IPS-20b (cell line): ENCODE measurements at regions not wholly inside any gene's neighbourhood (a gene's known extent, or its start where the extent isn't known, plus 50 kb on each side); places are given as distances from the start of the nearest gene placed in this dataset.

ENCODE experiments used
- H3K27ac ChIP-seq: one replicate; pipeline ENCODE4 v1.5.1; 2013; ENCODE audit warnings: low read length
- H3K27me3 ChIP-seq: 2 replicates; pipeline ENCODE4 v1.6.1; 2013; ENCODE audit warnings: mild to moderate bottlenecking, low read length, inconsistent platforms; ENCODE audit not compliant: insufficient read depth
- H3K36me3 ChIP-seq: 2 replicates; pipeline ENCODE4 v1.6.1; 2013; ENCODE audit warnings: low read depth, mild to moderate bottlenecking, inconsistent platforms, low read length, moderate library complexity; ENCODE audit not compliant: insufficient read depth
- H3K4me1 ChIP-seq: 2 replicates; pipeline ENCODE4 v1.6.1; 2013; ENCODE audit warnings: mild to moderate bottlenecking, control low read depth, inconsistent platforms, low read length, moderate library complexity; ENCODE audit not compliant: insufficient read depth
- H3K4me3 ChIP-seq: 2 replicates; pipeline ENCODE4 v1.5.1; 2013; ENCODE audit warnings: mild to moderate bottlenecking, low read length, inconsistent platforms
- H3K9ac ChIP-seq: 2 replicates; pipeline ENCODE4 v1.6.1; 2013; ENCODE audit warnings: low read depth, mild to moderate bottlenecking, inconsistent platforms, low read length, moderate library complexity
- H3K9me3 ChIP-seq: 2 replicates; pipeline ENCODE4 v1.6.1; 2013; ENCODE audit warnings: mild to moderate bottlenecking, low read depth, low read length, inconsistent platforms; ENCODE audit not compliant: insufficient read depth

DNA sequence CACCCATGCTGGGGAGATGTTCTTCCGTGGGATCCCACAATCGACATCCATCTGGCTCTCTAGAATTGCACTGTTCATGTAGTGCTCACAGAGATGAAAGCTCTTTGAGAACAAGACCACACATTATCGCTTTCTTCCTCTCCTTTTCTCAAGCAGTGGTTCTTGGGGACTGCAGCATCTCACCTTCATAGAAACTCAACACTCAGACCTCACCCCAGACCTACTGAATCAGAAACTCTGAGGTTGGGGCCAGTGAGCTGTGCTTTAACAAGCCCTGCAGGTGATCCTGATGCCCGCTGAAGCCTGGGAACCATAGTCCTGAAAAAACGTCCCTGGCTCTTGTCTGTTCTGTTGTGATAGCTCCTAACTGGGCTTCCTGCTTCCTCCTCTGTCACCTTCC is 251.3 kb upstream of the FGGY start:
- Histone ChIP-seq H3K27ac (no peak overlapping the region), H3K27me3 (no peaks in the 10 kb centered on the region), H3K9me3 (no peaks in the 10 kb centered on the region), H3K4me1 (no peaks in the 10 kb centered on the region; the same call in 1 of the 2 replicates), H3K36me3 (no peaks in the 10 kb centered on the region), H3K4me3 (no peak overlapping the region), H3K9ac (no peak overlapping the region)

DNA sequence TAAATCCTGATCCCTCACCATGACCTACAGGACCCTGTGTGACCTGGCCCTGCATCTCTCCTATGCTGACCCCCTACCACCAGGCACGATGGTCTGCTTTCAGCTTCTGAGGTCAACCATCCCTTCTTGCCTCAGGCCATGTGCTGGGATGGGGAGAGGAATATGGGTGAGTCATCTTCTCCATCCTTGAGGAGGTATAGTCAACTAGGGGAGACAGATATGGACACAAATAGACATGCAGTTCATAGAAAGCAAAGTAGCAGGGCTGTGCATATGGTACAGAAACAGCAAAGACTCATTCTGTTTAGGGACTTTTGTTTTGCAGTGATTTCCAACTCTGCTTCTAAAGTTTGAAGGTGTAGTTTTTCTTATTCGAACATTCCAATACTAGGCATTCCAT is 250.8 kb upstream of the FGGY start:
- Histone ChIP-seq H3K9ac (no peak overlapping the region), H3K9me3 (no peaks in the 10 kb centered on the region), H3K36me3 (no peaks in the 10 kb centered on the region), H3K4me1 (no peaks in the 10 kb centered on the region; the same call in 1 of the 2 replicates), H3K27ac (no peak overlapping the region), H3K27me3 (no peaks in the 10 kb centered on the region), H3K4me3 (no peak overlapping the region)

DNA sequence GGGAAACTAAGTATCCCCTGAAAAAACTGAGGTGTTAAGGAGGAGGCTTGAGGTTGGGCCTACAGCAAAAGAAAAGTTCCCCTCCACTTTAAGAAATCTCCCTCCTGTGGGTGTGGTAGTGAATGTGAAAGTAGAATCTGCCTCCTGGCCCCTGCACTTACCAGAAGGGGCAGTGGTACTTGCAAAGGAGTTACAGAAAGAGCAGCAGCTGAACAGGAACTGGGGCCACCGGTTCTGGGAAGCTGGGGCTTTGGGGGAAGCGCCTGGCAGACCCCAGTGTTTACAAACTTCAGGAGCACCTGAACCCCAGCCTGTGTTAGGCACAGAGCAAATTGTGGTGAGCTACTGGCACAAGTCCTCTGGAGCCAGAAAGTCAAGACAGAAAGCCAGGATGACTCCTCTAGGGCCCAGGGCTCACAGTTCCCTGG is 250.2 kb upstream of the FGGY start:
- Histone ChIP-seq H3K9ac (no peak overlapping the region), H3K27ac (no peak overlapping the region), H3K27me3 (no peaks in the 10 kb centered on the region), H3K4me3 (no peak overlapping the region), H3K36me3 (no peaks in the 10 kb centered on the region), H3K9me3 (no peaks in the 10 kb centered on the region), H3K4me1 (no peaks in the 10 kb centered on the region; the same call in 1 of the 2 replicates)

DNA sequence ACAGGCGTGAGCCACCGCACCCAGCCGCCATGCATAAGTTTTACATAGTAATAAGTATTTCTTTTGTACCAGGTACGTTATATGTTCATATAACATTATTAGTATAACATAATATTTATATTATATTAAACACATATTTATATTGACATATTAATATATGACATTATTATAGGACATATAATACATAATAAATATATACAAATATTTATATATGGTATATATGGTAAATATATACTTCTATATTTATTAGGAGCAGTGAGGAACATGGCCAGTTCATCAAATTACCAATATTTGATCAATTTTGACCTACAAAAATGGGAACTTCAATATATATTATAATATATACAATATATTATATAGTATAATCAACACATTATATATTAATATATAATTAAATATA is 245.9 kb upstream of the FGGY start:
- Histone ChIP-seq H3K27ac (no peak overlapping the region), H3K36me3 (no peaks in the 10 kb centered on the region), H3K9ac (no peak overlapping the region), H3K27me3 (no peaks in the 10 kb centered on the region), H3K4me3 (no peak overlapping the region), H3K4me1 (no peaks in the 10 kb centered on the region; the same call in 1 of the 2 replicates), H3K9me3 (no peaks in the 10 kb centered on the region)

DNA sequence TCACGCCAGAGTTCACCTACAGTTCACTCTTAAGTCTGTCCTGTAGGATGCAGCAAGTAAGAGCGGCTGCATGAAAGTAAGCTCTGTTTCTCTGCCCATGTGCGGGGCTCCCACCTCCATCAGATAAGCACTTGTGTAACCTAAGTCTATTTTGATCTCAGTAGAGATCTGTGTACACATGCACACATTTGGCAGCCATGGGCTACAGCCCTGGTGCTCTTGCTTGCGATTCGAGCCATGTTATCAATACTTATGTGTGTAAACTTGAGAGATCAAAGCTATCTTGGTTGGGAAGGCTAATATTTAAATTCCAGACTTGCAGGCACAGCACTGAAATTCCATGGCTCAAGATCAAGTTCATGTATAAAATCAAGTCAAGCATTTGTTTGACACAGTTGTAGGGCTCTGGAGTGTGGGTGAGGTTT is 244.7 kb upstream of the FGGY start:
- Histone ChIP-seq H3K4me3 (no peak overlapping the region), H3K9ac (no peak overlapping the region), H3K4me1 (peaks cover 5% of the 10 kb centered on the region; the same call in 1 of the 2 replicates), H3K27ac (no peak overlapping the region), H3K9me3 (no peaks in the 10 kb centered on the region), H3K27me3 (no peaks in the 10 kb centered on the region), H3K36me3 (no peaks in the 10 kb centered on the region)

DNA sequence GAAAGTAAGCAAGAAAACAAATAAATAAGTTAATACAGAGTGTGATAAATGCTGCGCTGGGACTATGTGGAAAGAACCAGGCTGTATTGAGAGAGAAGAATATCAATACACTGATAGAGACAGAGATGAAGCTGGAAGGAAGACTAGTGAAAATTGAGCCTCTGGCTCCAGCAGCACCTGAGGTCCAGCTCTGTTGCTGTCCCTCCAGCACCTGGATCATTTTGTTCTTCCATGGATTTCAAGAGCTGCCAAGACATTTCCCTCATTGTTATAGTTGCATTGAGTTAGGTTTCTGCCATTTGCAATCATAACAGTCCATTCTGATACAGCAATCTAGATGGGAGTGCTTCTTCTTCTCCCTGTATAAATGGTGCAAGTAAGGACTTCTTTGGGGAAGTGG is 242.7 kb upstream of the FGGY start:
- Histone ChIP-seq H3K9ac (no peak overlapping the region), H3K4me3 (no peak overlapping the region), H3K27me3 (no peaks in the 10 kb centered on the region), H3K27ac (no peak overlapping the region), H3K4me1 (peaks cover 16% of the 10 kb centered on the region), H3K36me3 (no peaks in the 10 kb centered on the region), H3K9me3 (no peaks in the 10 kb centered on the region)

DNA sequence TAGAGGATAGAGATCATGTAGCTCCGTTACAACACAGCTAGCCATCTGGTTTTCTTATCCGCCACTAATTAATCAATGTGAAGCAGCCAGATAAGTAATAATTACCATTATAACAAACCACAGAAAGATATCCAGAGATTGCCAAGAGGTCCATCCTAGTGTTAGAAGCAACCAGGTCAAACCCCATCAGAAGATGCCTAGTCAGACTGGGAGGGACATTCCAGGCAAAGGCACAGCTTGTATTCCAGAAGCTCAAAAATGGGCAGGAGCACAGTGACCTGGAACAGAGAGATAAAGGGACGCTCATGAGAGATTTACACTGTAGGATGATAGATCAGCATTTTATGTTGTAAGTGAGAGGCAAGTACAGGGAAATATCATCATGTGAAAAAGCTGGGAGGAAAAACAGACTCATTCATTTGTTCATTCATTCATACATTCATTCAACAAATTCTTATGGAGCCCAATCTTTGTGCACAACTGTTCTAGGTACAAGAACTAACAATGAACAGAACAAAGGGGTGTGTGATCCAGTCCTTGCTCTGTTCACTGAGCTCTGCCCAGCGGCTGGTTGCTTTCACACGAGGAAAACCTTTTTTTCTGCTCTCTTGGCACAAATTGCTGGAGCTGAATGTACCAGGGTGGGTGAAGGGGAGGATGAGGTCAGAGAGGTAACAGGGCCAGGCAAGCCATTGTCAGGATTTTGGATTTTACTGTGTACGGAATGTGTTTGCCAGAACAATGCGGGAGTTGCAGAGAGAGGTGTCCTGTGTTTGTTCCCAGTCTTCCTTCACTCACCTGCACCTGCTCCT is 240.8 kb upstream of the FGGY start:
- no peak overlapping the region for H3K4me3 ChIP-seq
- peaks cover 16% of the 10 kb centered on the region for H3K4me1 ChIP-seq
- H3K27me3 ChIP-seq = no peaks in the 10 kb centered on the region
- no peak overlapping the region for H3K9ac ChIP-seq
- no peak overlapping the region for H3K27ac ChIP-seq
- H3K36me3 ChIP-seq = no peaks in the 10 kb centered on the region
- H3K9me3 ChIP-seq = no peaks in the 10 kb centered on the region

DNA sequence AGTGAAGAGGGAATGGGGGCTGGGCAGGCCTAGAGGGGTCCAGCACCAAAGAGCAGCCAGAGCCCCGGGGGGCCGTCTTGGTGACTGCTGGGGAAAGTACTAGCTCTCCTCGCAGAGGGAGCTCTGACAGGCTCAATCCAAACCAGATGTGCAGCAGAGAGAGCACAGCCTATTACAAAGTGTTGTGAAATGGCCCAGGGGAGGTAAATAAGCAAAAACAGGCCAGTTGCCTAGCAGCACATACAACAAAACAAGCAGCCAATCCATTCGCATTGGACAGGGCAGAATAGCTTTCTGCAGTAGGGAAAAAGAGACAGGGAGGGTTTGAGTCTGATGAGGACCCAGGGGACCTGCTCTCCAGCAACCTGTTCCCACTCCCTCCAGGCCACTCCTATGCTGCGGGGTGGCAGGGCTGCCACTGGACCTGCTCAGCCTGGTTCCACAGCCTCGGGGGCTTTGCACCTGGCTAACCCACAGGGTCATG is 239.6 kb upstream of the FGGY start:
- Histone ChIP-seq H3K27me3 (no peaks in the 10 kb centered on the region), H3K9ac (no peak overlapping the region), H3K4me3 (no peak overlapping the region), H3K4me1 (peaks cover 18% of the 10 kb centered on the region), H3K36me3 (no peaks in the 10 kb centered on the region), H3K27ac (no peak overlapping the region), H3K9me3 (no peaks in the 10 kb centered on the region)

DNA sequence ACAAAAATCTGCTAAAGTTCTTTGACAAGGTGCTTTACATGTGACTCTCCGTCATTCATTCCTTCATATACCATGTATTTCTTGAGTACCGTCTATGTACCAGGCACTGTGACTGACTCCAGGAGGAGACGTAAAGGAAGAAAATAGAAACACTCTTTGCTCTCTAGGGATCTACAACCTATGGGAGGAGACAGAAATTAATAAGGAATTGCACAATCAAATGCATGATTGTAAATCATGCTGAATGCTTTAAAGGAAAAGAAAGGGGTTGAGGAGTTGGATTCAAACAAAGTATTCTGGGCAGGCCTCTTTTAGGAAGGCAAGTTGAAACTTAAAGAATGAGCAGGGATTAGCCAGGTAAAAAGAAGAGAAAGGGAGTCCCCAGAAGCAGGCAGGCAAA is 239.1 kb upstream of the FGGY start:
- Histone ChIP-seq H3K36me3 (no peaks in the 10 kb centered on the region), H3K4me3 (no peak overlapping the region), H3K9me3 (no peaks in the 10 kb centered on the region), H3K9ac (peak overlapping the region; percentile 25; the same call in 1 of the 2 replicates), H3K4me1 (peaks cover 23% of the 10 kb centered on the region), H3K27ac (no peak overlapping the region), H3K27me3 (no peaks in the 10 kb centered on the region)

DNA sequence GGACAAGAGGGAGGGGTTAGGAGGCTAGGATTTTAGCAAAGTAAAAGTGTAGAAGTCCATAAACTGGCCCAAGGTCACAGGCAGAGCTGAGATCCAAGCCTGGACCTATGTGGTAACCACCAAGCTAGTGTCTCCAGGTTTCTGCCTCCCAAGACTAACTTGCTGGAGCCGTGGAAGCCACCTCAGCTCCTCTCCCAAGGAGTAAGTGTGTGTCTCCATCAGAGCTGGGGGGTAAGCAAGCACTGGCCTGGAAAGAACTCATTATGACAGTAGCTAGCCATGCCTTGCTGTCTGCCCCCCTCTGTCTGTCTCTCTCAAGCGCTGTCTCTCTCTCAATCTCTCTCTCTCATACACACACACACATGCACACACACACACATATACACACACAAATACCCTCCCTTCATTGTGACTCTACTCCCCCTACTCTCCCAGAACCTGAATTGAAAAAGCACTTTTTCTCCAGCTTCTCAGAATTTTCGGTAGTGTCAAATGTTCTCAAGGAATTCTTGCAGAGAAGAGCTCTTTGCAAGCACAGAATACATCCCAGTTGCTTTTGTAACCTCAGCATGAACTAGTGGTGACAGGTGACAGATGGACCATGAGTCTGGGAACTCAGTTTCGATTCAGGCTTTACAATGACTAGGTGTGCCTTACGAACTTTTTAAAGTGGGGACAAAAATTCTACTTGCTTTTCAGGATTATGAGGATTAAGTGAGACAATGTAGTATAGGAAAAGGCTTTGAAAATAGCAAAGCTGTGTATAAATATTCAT is 238.0 kb upstream of the FGGY start:
- H3K9ac ChIP-seq = no peak overlapping the region

DNA sequence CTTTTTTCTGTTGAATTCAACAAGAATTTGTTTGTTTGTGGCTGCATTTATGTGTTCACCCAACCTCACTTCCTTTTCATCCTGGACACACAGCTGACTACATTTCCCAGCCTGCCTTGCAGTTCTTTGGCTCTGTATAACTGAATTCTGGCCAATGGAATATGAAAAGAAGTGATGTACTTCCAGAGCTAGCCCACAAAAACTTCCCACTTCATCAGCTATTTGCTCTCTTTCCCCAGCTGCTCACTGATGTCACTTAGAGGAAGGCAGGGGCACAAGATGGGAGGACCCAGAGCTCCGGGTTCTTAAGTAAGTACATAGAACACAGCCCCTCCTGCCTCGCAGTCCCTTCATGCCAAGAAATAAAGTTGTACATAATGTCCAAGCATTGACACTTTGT is 235.0 kb upstream of the FGGY start:
- H3K36me3 ChIP-seq = no peaks in the 10 kb centered on the region
- no peak overlapping the region for H3K9ac ChIP-seq
- H3K4me1 ChIP-seq = peaks cover 47% of the 10 kb centered on the region
- no peaks in the 10 kb centered on the region for H3K27me3 ChIP-seq
- H3K27ac ChIP-seq = no peak overlapping the region
- H3K4me3 ChIP-seq = no peak overlapping the region
- no peaks in the 10 kb centered on the region for H3K9me3 ChIP-seq

More for the DNA sequence above, 238.0 kb upstream of the FGGY start:
- no peaks in the 10 kb centered on the region for H3K36me3 ChIP-seq
- H3K9me3 ChIP-seq = no peaks in the 10 kb centered on the region
- peaks cover 34% of the 10 kb centered on the region for H3K4me1 ChIP-seq
- no peaks in the 10 kb centered on the region for H3K27me3 ChIP-seq
- H3K4me3 ChIP-seq = no peak overlapping the region
- no peak overlapping the region for H3K27ac ChIP-seq

DNA sequence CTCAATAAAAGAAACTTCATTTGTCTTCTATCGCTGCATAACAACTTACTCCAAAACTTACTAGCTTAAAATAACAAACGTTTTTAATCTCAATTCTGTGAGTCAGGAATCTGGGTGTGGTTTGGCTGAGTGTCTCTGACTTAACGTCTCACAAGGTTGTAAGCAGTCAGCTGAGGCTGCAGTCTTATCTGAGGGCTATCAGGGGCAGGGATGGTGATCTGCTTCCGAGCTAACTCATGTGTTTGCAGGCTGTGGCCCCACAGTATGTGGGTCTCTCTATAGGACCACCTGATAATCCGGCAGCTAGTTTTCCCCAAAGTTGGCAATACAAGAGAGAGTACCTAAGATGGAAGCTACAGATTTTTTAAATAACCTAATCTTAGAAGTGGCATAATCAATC is 234.2 kb upstream of the FGGY start:
- Histone ChIP-seq H3K4me3 (peak overlapping the region; percentile 15; the same call in 1 of the 2 replicates), H3K27me3 (no peaks in the 10 kb centered on the region), H3K4me1 (peaks cover 39% of the 10 kb centered on the region), H3K36me3 (no peaks in the 10 kb centered on the region), H3K9me3 (no peaks in the 10 kb centered on the region), H3K27ac (peak overlapping the region; percentile 7), H3K9ac (no peak overlapping the region)
